HL-60 (cell line): ENCODE measurements at regions not wholly inside any gene's neighbourhood (a gene's known extent, or its start where the extent isn't known, plus 50 kb on each side); places are given as distances from the start of the nearest gene placed in this dataset.

Experiments
- CTCF ChIP-seq: IDR thresholded peaks from one replicate; pipeline ENCODE4 v1.5.1; 2011; ENCODE audit warnings: low read length, control low read depth, inconsistent platforms; ENCODE audit not compliant: insufficient read depth
- GABPA ChIP-seq: IDR thresholded peaks from 2 replicates; pipeline ENCODE4 v1.6.1; 2012; ENCODE audit warnings: low read depth
- POLR2AphosphoS5 ChIP-seq: IDR thresholded peaks from 2 replicates; pipeline ENCODE4 v1.6.1; 2012; ENCODE audit warnings: low read depth
- REST ChIP-seq: IDR thresholded peaks from 2 replicates; pipeline ENCODE4 v1.6.1; 2012; ENCODE audit warnings: low read depth; ENCODE audit not compliant: insufficient replicate concordance
- SPI1 ChIP-seq: IDR thresholded peaks from 2 replicates; pipeline ENCODE4 v1.6.1; 2012; ENCODE audit warnings: low read depth, mild to moderate bottlenecking, borderline replicate concordance

GRCh38 chr18:25830787-25831186, 259.6 kb downstream of the SS18 start:
- TF ChIP-seq GABPA (no peak), POLR2AphosphoS5 (no peak), REST (no peak), CTCF (no peak), SPI1 (no peak)
